ENCODE measurements at regions not wholly inside any gene's neighbourhood (a gene's known extent, or its start where the extent isn't known, plus 50 kb on each side); places are given as distances from the start of the nearest gene placed in this dataset.

DNA sequence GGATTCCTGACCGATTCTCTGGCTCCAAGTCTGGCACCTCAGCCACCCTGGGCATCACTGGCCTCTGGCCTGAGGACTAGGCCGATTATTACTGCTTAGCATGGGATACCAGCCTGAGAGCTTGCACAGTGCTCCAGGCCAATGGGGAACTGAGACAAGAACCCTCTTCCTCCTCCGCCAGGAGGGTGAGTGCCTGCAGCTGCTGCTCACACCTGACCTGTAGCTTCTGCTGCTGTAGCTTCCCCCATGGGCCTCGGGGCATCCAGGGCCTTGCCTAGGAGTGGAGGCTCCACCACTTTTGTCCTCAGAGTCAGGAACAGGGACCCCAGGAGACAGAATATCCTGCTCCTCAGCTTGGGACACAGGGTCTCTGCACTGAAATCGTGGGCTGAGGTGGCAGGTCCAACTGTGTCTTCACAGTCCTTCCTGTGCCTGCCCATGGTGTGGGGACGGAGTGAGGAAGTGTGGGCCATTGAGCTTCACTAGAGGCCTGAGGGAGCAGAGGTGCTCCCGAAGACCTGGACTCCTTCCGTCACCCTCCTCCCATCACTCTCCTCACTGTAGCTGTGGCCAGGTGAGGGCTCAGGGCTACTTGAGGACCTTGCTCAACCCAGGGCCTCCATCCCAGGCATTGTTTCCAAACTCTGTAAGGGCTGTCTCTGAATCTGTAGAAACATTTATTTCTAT lies 103.8 kb downstream of the ZNF280B start:
- ChIA-PET POLR2A (no interaction called here), CTCF (ENCODE audit: low intra/inter-chr PET ratio, low total read pairs) (no interaction called here)
- in situ Hi-C loops (cut with HindIII; ENCODE audit: extremely low pct_ligation_motif_present, low pct_unique_long_range_greater_than_20kb), result no loop called here
- no peak overlapping the region for H2AFZ ChIP-seq (ENCODE audit: low read length)
- FAIRE-seq (no peak), DNase-seq (ENCODE audit: low spot score) (no peak), ATAC-seq (no peak)
- H3K4me3 ChIP-seq (replicated peaks in 1 of 3; ENCODE audit: insufficient read depth in 1 of 3, low read depth in 2 of 3, low read length in 3 of 3), result no peak overlapping the region
- TF ChIP-seq, protein P1, sequence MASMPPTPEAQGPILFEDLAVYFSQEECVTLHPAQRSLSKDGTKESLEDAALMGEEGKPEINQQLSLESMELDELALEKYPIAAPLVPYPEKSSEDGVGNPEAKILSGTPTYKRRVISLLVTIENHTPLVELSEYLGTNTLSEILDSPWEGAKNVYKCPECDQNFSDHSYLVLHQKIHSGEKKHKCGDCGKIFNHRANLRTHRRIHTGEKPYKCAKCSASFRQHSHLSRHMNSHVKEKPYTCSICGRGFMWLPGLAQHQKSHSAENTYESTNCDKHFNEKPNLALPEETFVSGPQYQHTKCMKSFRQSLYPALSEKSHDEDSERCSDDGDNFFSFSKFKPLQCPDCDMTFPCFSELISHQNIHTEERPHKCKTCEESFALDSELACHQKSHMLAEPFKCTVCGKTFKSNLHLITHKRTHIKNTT (CRISPR knock-in tag; IDR thresholded peaks at IDR 0.05), result no peak
- TF ChIP-seq ZNF616 (CRISPR knock-in tag; IDR thresholded peaks at IDR 0.05; ENCODE audit: low read depth), result no peak
- no peak for TF ChIP-seq ZC3H13 (CRISPR knock-in tag; IDR thresholded peaks at IDR 0.05)
- TF ChIP-seq, protein P2, sequence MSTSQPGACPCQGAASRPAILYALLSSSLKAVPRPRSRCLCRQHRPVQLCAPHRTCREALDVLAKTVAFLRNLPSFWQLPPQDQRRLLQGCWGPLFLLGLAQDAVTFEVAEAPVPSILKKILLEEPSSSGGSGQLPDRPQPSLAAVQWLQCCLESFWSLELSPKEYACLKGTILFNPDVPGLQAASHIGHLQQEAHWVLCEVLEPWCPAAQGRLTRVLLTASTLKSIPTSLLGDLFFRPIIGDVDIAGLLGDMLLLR (CRISPR knock-in tag; IDR thresholded peaks at IDR 0.05), result no peak
- no peak for TF ChIP-seq ZNF572 (CRISPR knock-in tag; IDR thresholded peaks at IDR 0.05)
- TF ChIP-seq, protein P3, sequence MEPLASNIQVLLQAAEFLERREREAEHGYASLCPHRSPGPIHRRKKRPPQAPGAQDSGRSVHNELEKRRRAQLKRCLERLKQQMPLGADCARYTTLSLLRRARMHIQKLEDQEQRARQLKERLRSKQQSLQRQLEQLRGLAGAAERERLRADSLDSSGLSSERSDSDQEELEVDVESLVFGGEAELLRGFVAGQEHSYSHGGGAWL (CRISPR knock-in tag; IDR thresholded peaks at IDR 0.05), result no peak
- TF ChIP-seq, protein P4, sequence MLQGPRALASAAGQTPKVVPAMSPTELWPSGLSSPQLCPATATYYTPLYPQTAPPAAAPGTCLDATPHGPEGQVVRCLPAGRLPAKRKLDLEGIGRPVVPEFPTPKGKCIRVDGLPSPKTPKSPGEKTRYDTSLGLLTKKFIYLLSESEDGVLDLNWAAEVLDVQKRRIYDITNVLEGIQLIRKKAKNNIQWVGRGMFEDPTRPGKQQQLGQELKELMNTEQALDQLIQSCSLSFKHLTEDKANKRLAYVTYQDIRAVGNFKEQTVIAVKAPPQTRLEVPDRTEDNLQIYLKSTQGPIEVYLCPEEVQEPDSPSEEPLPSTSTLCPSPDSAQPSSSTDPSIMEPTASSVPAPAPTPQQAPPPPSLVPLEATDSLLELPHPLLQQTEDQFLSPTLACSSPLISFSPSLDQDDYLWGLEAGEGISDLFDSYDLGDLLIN (CRISPR knock-in tag; IDR thresholded peaks at IDR 0.05; ENCODE audit: borderline replicate concordance), result no peak
- no peak for TF ChIP-seq NFKB2 (CRISPR knock-in tag; IDR thresholded peaks at IDR 0.05; ENCODE audit: borderline replicate concordance)
- no peak for TF ChIP-seq SUZ12 (IDR thresholded peaks at IDR 0.05; ENCODE audit: low read depth, low read length)
- TF ChIP-seq ZNF143 (CRISPR knock-in tag; IDR thresholded peaks at IDR 0.05), result no peak
- H3K4me1 ChIP-seq (ENCODE audit: insufficient read depth, low read length), result no peaks in the 10 kb centered on the region
- H3K9me3 ChIP-seq (ENCODE audit: low read length), result no peaks in the 10 kb centered on the region
- BruUV-seq (replicated peaks), result no TSS peak
- H3K27me3 ChIP-seq (ENCODE audit: control insufficient read depth in 1 of 2, insufficient read depth in 2 of 2, low read length in 2 of 2), result peaks cover 0 to 35% of the 10 kb centered on the region in 2 experiments; a peak in 3 of 5 replicates
- intact Hi-C loops (cut with micrococcal nuclease; ENCODE audit: unreplicated experiment), result no loop called here
- no peaks in the 10 kb centered on the region for H4K20me1 ChIP-seq (ENCODE audit: insufficient read depth, low read length)
- H3K36me3 ChIP-seq (replicated peaks in 1 of 2; ENCODE audit: control insufficient read depth in 1 of 2, insufficient read depth in 2 of 2, low read length in 2 of 2), result no peaks in the 10 kb centered on the region
- H3K27ac ChIP-seq (ENCODE audit: extremely low read length, insufficient read depth, low read length), result no peak overlapping the region
- H3K79me2 ChIP-seq (ENCODE audit: insufficient read depth, low read length), result no peaks in the 10 kb centered on the region
- H3K9ac ChIP-seq (ENCODE audit: insufficient read depth, low read depth, low read length), result no peak overlapping the region
- H3K4me2 ChIP-seq (ENCODE audit: low read depth, low read length), result no peak overlapping the region
- WGBS (ENCODE audit: low lambda C conversion rate), result 47% methylated on average over 5 of the region's 8 CpGs

Data from HepG2 (cell line).